H1 (cell line): ENCODE measurements at regions not wholly inside any gene's neighbourhood (a gene's known extent, or its start where the extent isn't known, plus 50 kb on each side); places are given as distances from the start of the nearest gene placed in this dataset.

Experiments used
- CTCF ChIA-PET: fragments of 300-600 bp; sonication (Branson Sonifier 250); formaldehyde crosslinking; loops from one replicate; lab custom pipeline; 2021; ENCODE audit not compliant: partially characterized antibody; lab: Charles Lee
- POLR2A ChIA-PET: fragments of 300-600 bp; sonication (Branson Sonifier 250); formaldehyde crosslinking; loops from one replicate; lab custom pipeline; 2021; ENCODE audit warnings: inconsistent platforms; ENCODE audit not compliant: partially characterized antibody; lab: Charles Lee
- DNase-seq, 2 experiments: peaks; one replicate each; pipeline versions ENCODE4 v3.0.0 to v3.0.0-alpha.2; 2010 to 2022; ENCODE audit warnings: low spot score in 2 of 2, low read depth in 1 of 2, mixed read lengths in 1 of 2
- FAIRE-seq: peaks from 2 replicates; lab custom pipeline; 2011; peaks lifted over from hg19 to GRCh38; lab: Jason Lieb, UNC
- H2AFZ ChIP-seq: 2 replicates; pipeline ENCODE4 v1.8.1; 2012; ENCODE audit warnings: low read length, inconsistent platforms
- H2AK5ac ChIP-seq: 2 replicates; pipeline ENCODE4 v1.6.1; 2013; ENCODE audit warnings: low read depth, low read length
- H2BK120ac ChIP-seq: replicated peaks from 2 replicates; pipeline ENCODE3; 2013; ENCODE audit warnings: low read depth, low read length, inconsistent platforms
- H2BK12ac ChIP-seq: 2 replicates; pipeline ENCODE4 v1.6.1; 2013; ENCODE audit warnings: low read depth, low read length
- H2BK15ac ChIP-seq: 2 replicates; pipeline ENCODE4 v1.6.1; 2013; ENCODE audit warnings: low read length
- H2BK20ac ChIP-seq: 2 replicates; pipeline ENCODE4 v1.6.1; 2013; ENCODE audit warnings: low read length
- H2BK5ac ChIP-seq: 2 replicates; pipeline ENCODE4 v1.6.1; 2013; ENCODE audit warnings: low read depth, low read length
- H3K14ac ChIP-seq: 2 replicates; pipeline ENCODE4 v1.6.1; 2013; ENCODE audit warnings: inconsistent platforms; ENCODE audit not compliant: insufficient read length
- H3K18ac ChIP-seq: 2 replicates; pipeline ENCODE4 v1.6.1; 2013; ENCODE audit warnings: low read length; ENCODE audit errors: extremely low read depth
- H3K23ac ChIP-seq: 2 replicates; pipeline ENCODE4 v1.6.1; 2013; ENCODE audit warnings: inconsistent platforms; ENCODE audit not compliant: insufficient read length
- H3K23me2 ChIP-seq: 2 replicates; pipeline ENCODE4 v1.6.1; 2013; ENCODE audit warnings: low read depth, low read length
- H3K27ac ChIP-seq: 2 replicates; pipeline ENCODE4 v1.6.1; 2011; ENCODE audit warnings: low read depth, low read length, inconsistent platforms
- H3K27me3 ChIP-seq, 4 experiments: replicated peaks in 1 of 4; 1 replicate in 1 of 4; 2 replicates in 3 of 4; pipeline versions ENCODE4 v1.6.1 to v1.8.1; 2011 to 2013; ENCODE audit warnings: low read length in 3 of 4, mild to moderate bottlenecking in 3 of 4, inconsistent platforms in 2 of 4, mixed read lengths in 2 of 4, moderate library complexity in 1 of 4; ENCODE audit not compliant: control insufficient read depth in 3 of 4, insufficient read depth in 3 of 4; ENCODE audit errors: extremely low read depth in 1 of 4
- H3K36me3 ChIP-seq, 4 experiments: 2 replicates each; pipeline versions ENCODE4 v1.6.1 to v1.8.1; 2011 to 2013; ENCODE audit warnings: mild to moderate bottlenecking in 4 of 4, low read length in 3 of 4, moderate library complexity in 2 of 4, control low read depth in 1 of 4, inconsistent platforms in 1 of 4; ENCODE audit not compliant: insufficient read depth in 4 of 4, control insufficient read depth in 2 of 4
- H3K4ac ChIP-seq: replicated peaks from 2 replicates; pipeline ENCODE3; 2013; ENCODE audit warnings: low read length, low read depth, mixed read lengths, inconsistent platforms; ENCODE audit not compliant: insufficient read length
- H3K4me1 ChIP-seq, 4 experiments: replicated peaks in 1 of 4; 1 replicate in 1 of 4; 2 replicates in 3 of 4; pipeline versions ENCODE4 v1.6.1 to v1.8.1; 2011 to 2013; ENCODE audit warnings: low read length in 3 of 4, inconsistent platforms in 2 of 4, mixed read lengths in 1 of 4; ENCODE audit not compliant: insufficient read depth in 4 of 4, control insufficient read depth in 3 of 4
- H3K4me2 ChIP-seq, 2 experiments: 2 replicates each; pipeline versions ENCODE4 v1.6.1 to v1.8.1; 2011 to 2013; ENCODE audit warnings: low read depth in 2 of 2, low read length in 2 of 2, control low read depth in 1 of 2, inconsistent platforms in 1 of 2, mild to moderate bottlenecking in 1 of 2; ENCODE audit not compliant: insufficient read depth in 1 of 2
- H3K4me3 ChIP-seq, 4 experiments: fragments of 200-600, 300-600 bp in 1 of 4; sonication (generic), shearing (Covaris generic), sonication (Bioruptor Twin) in 1 of 4; 2 replicates each; pipeline versions ENCODE4 v1.5.1 to v1.8.1; 2011 to 2016; ENCODE audit warnings: low read length in 4 of 4, low read depth in 3 of 4, control low read depth in 2 of 4, inconsistent platforms in 2 of 4, mild to moderate bottlenecking in 2 of 4, mixed read lengths in 1 of 4, moderate library complexity in 1 of 4; ENCODE audit not compliant: insufficient read depth in 2 of 4; ENCODE audit errors: extremely low read depth in 1 of 4
- H3K56ac ChIP-seq: replicated peaks from 2 replicates; pipeline ENCODE3; 2013; ENCODE audit warnings: low read depth, mild to moderate bottlenecking, mixed read lengths, low read length, inconsistent platforms; ENCODE audit not compliant: insufficient read length
- H3K79me1 ChIP-seq: 2 replicates; pipeline ENCODE4 v1.6.1; 2013; ENCODE audit warnings: low read depth, low read length, control low read depth
- H3K79me2 ChIP-seq, 2 experiments: 2 replicates each; pipeline versions ENCODE4 v1.6.1 to v1.8.1; 2012 to 2013; ENCODE audit warnings: low read length in 2 of 2, mild to moderate bottlenecking in 2 of 2, inconsistent platforms in 1 of 2; ENCODE audit not compliant: insufficient read depth in 2 of 2, control insufficient read depth in 1 of 2
- H3K9ac ChIP-seq, 4 experiments: replicated peaks in 1 of 4; 1 replicate in 1 of 4; 2 replicates in 3 of 4; pipeline versions ENCODE4 v1.6.1 to v1.8.1; 2011 to 2013; ENCODE audit warnings: low read depth in 3 of 4, low read length in 3 of 4, control low read depth in 2 of 4, mild to moderate bottlenecking in 2 of 4, moderate library complexity in 2 of 4, inconsistent platforms in 1 of 4; ENCODE audit errors: extremely low read depth in 1 of 4
- H3K9me3 ChIP-seq, 2 experiments: 2 replicates each; pipeline versions ENCODE4 v1.6.1 to v1.8.1; 2012 to 2013; ENCODE audit warnings: mild to moderate bottlenecking in 2 of 2, moderate library complexity in 2 of 2, control low read depth in 1 of 2, inconsistent platforms in 1 of 2, low read depth in 1 of 2, low read length in 1 of 2, mixed read lengths in 1 of 2; ENCODE audit not compliant: insufficient read depth in 2 of 2
- H4K20me1 ChIP-seq, 2 experiments: replicated peaks in 1 of 2; 2 replicates each; pipeline versions ENCODE3 to v1.8.1; 2011 to 2013; ENCODE audit warnings: inconsistent platforms in 2 of 2, low read length in 2 of 2, mild to moderate bottlenecking in 1 of 2; ENCODE audit not compliant: insufficient read depth in 2 of 2, control insufficient read depth in 1 of 2
- H4K5ac ChIP-seq: 2 replicates; pipeline ENCODE4 v1.6.1; 2013; ENCODE audit warnings: low read length, low read depth, mixed read lengths, inconsistent platforms; ENCODE audit not compliant: insufficient read length
- H4K8ac ChIP-seq: 2 replicates; pipeline ENCODE4 v1.8.0; 2013; ENCODE audit warnings: mild to moderate bottlenecking, moderate library complexity, low read length, inconsistent platforms; ENCODE audit not compliant: insufficient read depth; ENCODE audit errors: extremely low read depth
- H4K91ac ChIP-seq: replicated peaks from 2 replicates; pipeline ENCODE3; 2013; ENCODE audit warnings: low read length, mixed read lengths, inconsistent platforms; ENCODE audit not compliant: insufficient read length
- BACH1 ChIP-seq: IDR thresholded peaks from 2 replicates; pipeline ENCODE4 v1.6.1; 2012; ENCODE audit warnings: low read length, improper control_type of control experiment
- CTCF ChIP-seq, 3 experiments: IDR thresholded peaks; 1 replicate in 2 of 3; 2 replicates in 1 of 3; pipeline versions ENCODE4 v1.5.1 to v1.6.1; 2011; ENCODE audit warnings: low read length in 3 of 3, mild to moderate bottlenecking in 3 of 3, inconsistent platforms in 2 of 3, low read depth in 1 of 3, moderate library complexity in 1 of 3; ENCODE audit not compliant: insufficient read depth in 1 of 3; ENCODE audit errors: control extremely low read depth in 1 of 3
- EZH2 ChIP-seq: fragments of 200-600 bp; sonication (generic); IDR thresholded peaks from 2 replicates; pipeline ENCODE4 v1.7.1; 2012; ENCODE audit warnings: low read depth, mild to moderate bottlenecking, moderate library complexity, low read length, inconsistent platforms; ENCODE audit not compliant: severe bottlenecking
- NANOG ChIP-seq: IDR thresholded peaks from 2 replicates; pipeline ENCODE4 v1.6.1; 2011; ENCODE audit warnings: low read length, low read depth, mild to moderate bottlenecking, inconsistent platforms; ENCODE audit not compliant: insufficient read depth, poor library complexity, severe bottlenecking
- RBBP5 ChIP-seq: IDR thresholded peaks from 2 replicates; pipeline ENCODE4 v1.7.1; 2012; ENCODE audit warnings: low read depth, mild to moderate bottlenecking, inconsistent platforms, low read length, moderate library complexity, borderline replicate concordance
- RXRA ChIP-seq: IDR thresholded peaks from 2 replicates; pipeline ENCODE4 v1.6.1; 2011; ENCODE audit warnings: low read depth, mild to moderate bottlenecking, low read length, moderate library complexity; ENCODE audit not compliant: insufficient read depth
- SP2 ChIP-seq: IDR thresholded peaks from 2 replicates; pipeline ENCODE4 v1.6.1; 2012; ENCODE audit warnings: mild to moderate bottlenecking, low read length, inconsistent platforms
- TBP ChIP-seq: IDR thresholded peaks from 2 replicates; pipeline ENCODE4 v1.6.1; 2011; ENCODE audit warnings: low read depth, low read length, improper control_type of control experiment
- TCF12 ChIP-seq: IDR thresholded peaks from 2 replicates; pipeline ENCODE4 v1.6.1; 2011; ENCODE audit warnings: low read depth, mild to moderate bottlenecking, low read length
- YY1 ChIP-seq: IDR thresholded peaks from 2 replicates; pipeline ENCODE4 v1.6.1; 2011; ENCODE audit warnings: low read depth, mild to moderate bottlenecking, low read length
- ZNF274 ChIP-seq: IDR thresholded peaks from 2 replicates; pipeline ENCODE4 v1.7.0; 2012; ENCODE audit warnings: low read length, borderline replicate concordance; ENCODE audit errors: extremely low read depth
- WGBS, 2 experiments: shearing (Covaris generic) in 1 of 2; methylation state at CpG; one replicate each; pipeline versions ENCODE4 v1.1.6 to v1.1.7; 2013 to 2015; ENCODE audit warnings: low lambda C conversion rate in 2 of 2, mixed read lengths in 2 of 2, inconsistent platforms in 1 of 2, low coverage in 1 of 2, missing lambda C conversion rate in 1 of 2; ENCODE audit not compliant: insufficient replicate concordance in 2 of 2, insufficient coverage in 1 of 2, insufficient read length in 1 of 2; ENCODE audit errors: extremely low coverage in 1 of 2, missing lambda C conversion rate in 1 of 2; 5-methylcytosine and 5-hydroxymethylcytosine counted together

GRCh38 chr16:80418517-80419355 is 122.1 kb upstream of the DYNLRB2 start:
- WGBS, 2 experiments = 93% methylated on average over 8 of the region's 8 CpGs; no CpG with 5 or more reads in 1 of the 2 experiments
- ChIA-PET POLR2A (no interaction called here), CTCF (no interaction called here)
- H2AFZ ChIP-seq = no peak overlapping the region
- H3K14ac ChIP-seq = no peak overlapping the region
- H3K23ac ChIP-seq = no peak overlapping the region
- no peak overlapping the region for H3K4me2 ChIP-seq
- no peaks in the 10 kb centered on the region; the same call in 1 of the 2 replicates for H3K23me2 ChIP-seq
- no peak overlapping the region for H2BK120ac ChIP-seq
- H3K4me3 ChIP-seq = no peak overlapping the region
- no peak overlapping the region for H3K18ac ChIP-seq
- H3K9me3 ChIP-seq = no peaks in the 10 kb centered on the region
- no peak for DNase-seq
- no peak overlapping the region for H2AK5ac ChIP-seq
- H3K27me3 ChIP-seq = no peaks in the 10 kb centered on the region
- H3K79me2 ChIP-seq = no peaks in the 10 kb centered on the region
- H3K9ac ChIP-seq = no peak overlapping the region
- H4K5ac ChIP-seq = no peak overlapping the region
- no peak overlapping the region for H2BK5ac ChIP-seq
- H2BK12ac ChIP-seq = no peak overlapping the region
- FAIRE-seq = no peak
- no peak overlapping the region for H3K27ac ChIP-seq
- no peaks in the 10 kb centered on the region for H3K36me3 ChIP-seq
- no peak overlapping the region for H4K8ac ChIP-seq
- no peaks in the 10 kb centered on the region for H4K20me1 ChIP-seq
- no peak overlapping the region for H2BK15ac ChIP-seq
- H3K56ac ChIP-seq = no peak overlapping the region
- H2BK20ac ChIP-seq = no peak overlapping the region
- no peaks in the 10 kb centered on the region for H3K4me1 ChIP-seq
- no peak overlapping the region for H4K91ac ChIP-seq
- H3K4ac ChIP-seq = no peak overlapping the region
- no peaks in the 10 kb centered on the region for H3K79me1 ChIP-seq
- TF ChIP-seq SP2 = no peak
- no peak for TF ChIP-seq CTCF (IDR thresholded peaks at IDR 0.05; ENCODE audit: control extremely low read depth in 1 of 3, insufficient read depth in 1 of 3, low read depth in 1 of 3, low read length in 3 of 3)
- TF ChIP-seq BACH1 = no peak
- no peak for TF ChIP-seq EZH2
- TF ChIP-seq RXRA = no peak
- TF ChIP-seq RBBP5 = no peak
- TF ChIP-seq ZNF274 = no peak
- no peak for TF ChIP-seq NANOG
- no peak for TF ChIP-seq TCF12
- TF ChIP-seq YY1 = no peak
- TF ChIP-seq TBP = no peak
